A549 (cell line): ENCODE measurements at regions not wholly inside any gene's neighbourhood (a gene's known extent, or its start where the extent isn't known, plus 50 kb on each side); places are given as distances from the start of the nearest gene placed in this dataset.

Experiments used
- MAFK ChIP-seq: fragments of 450-650 bp; IDR thresholded peaks from 2 replicates; pipeline ENCODE4 v1.6.1; 2014; ENCODE audit not compliant: partially characterized antibody
- MYC ChIP-seq: IDR thresholded peaks from 2 replicates; pipeline ENCODE4 v1.6.1; 2012; ENCODE audit warnings: mild to moderate bottlenecking, inconsistent platforms, low read length, improper control_type of control experiment, borderline replicate concordance
- POLR2A ChIP-seq: IDR thresholded peaks from 2 replicates; pipeline ENCODE4 v1.6.1; 2012; ENCODE audit warnings: mild to moderate bottlenecking, low read length
- RAD21 ChIP-seq, 2 experiments: fragments of >200 bp in 1 of 2; sonication (Bioruptor Twin) in 1 of 2; formaldehyde crosslinking in 1 of 2; IDR thresholded peaks in 1 of 2; conservative IDR thresholded peaks in 1 of 2; 2 replicates in 1 of 2; 3 replicates in 1 of 2; pipeline ENCODE4 v1.6.1; 2012 to 2018; ENCODE audit warnings: inconsistent platforms in 1 of 2
- TF ChIP-seq, protein P1 (sequence below): fragments of >200 bp; sonication (Bioruptor Twin); formaldehyde crosslinking; IDR thresholded peaks from 3 replicates; pipeline ENCODE4 v1.5.1; 2016
- TF ChIP-seq, protein P2 (sequence below): fragments of 200-600 bp; sonication (generic); IDR thresholded peaks from 2 replicates; pipeline ENCODE4 v1.6.1; 2016; ENCODE audit warnings: antibody characterized with exemption, mild to moderate bottlenecking, moderate library complexity
- TF ChIP-seq, protein P3 (sequence below): fragments of 150-350 bp; IDR thresholded peaks from 2 replicates; pipeline ENCODE4 v1.6.1; 2014; ENCODE audit warnings: low read depth, mild to moderate bottlenecking, low read length
- TF ChIP-seq, protein P4 (sequence below): IDR thresholded peaks from 2 replicates; pipeline ENCODE4 v1.6.1; 2012

DNA sequence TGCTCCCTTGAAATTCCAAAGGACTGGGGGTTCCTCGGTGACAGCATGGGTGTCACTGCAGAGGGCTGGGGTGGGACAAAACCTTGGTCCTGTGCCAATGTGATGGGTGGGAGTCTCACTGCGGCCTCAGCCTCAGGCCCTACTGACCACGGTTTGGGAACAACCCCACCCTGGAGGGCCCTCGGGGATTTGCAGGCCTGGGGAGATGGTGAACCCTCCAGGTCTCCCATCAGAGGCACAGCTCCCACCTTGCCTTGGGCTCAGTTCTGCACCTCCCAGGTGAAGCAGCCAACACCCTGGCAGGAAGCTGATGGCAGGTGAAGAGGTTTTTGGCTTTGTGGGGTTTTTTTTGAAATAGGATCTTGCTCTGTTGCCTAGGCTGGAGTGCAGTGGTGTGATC is 286.8 kb downstream of the PBX3 start:
- TF ChIP-seq MAFK (no peak), POLR2A (no peak), MYC (no peak), RAD21 (conservative IDR thresholded peaks at IDR 0.05 in 1 of 2, IDR thresholded peaks at IDR 0.05 in 1 of 2) (no peak)
- TF ChIP-seq, protein P1, sequence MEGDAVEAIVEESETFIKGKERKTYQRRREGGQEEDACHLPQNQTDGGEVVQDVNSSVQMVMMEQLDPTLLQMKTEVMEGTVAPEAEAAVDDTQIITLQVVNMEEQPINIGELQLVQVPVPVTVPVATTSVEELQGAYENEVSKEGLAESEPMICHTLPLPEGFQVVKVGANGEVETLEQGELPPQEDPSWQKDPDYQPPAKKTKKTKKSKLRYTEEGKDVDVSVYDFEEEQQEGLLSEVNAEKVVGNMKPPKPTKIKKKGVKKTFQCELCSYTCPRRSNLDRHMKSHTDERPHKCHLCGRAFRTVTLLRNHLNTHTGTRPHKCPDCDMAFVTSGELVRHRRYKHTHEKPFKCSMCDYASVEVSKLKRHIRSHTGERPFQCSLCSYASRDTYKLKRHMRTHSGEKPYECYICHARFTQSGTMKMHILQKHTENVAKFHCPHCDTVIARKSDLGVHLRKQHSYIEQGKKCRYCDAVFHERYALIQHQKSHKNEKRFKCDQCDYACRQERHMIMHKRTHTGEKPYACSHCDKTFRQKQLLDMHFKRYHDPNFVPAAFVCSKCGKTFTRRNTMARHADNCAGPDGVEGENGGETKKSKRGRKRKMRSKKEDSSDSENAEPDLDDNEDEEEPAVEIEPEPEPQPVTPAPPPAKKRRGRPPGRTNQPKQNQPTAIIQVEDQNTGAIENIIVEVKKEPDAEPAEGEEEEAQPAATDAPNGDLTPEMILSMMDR = no peak
- TF ChIP-seq, protein P2, sequence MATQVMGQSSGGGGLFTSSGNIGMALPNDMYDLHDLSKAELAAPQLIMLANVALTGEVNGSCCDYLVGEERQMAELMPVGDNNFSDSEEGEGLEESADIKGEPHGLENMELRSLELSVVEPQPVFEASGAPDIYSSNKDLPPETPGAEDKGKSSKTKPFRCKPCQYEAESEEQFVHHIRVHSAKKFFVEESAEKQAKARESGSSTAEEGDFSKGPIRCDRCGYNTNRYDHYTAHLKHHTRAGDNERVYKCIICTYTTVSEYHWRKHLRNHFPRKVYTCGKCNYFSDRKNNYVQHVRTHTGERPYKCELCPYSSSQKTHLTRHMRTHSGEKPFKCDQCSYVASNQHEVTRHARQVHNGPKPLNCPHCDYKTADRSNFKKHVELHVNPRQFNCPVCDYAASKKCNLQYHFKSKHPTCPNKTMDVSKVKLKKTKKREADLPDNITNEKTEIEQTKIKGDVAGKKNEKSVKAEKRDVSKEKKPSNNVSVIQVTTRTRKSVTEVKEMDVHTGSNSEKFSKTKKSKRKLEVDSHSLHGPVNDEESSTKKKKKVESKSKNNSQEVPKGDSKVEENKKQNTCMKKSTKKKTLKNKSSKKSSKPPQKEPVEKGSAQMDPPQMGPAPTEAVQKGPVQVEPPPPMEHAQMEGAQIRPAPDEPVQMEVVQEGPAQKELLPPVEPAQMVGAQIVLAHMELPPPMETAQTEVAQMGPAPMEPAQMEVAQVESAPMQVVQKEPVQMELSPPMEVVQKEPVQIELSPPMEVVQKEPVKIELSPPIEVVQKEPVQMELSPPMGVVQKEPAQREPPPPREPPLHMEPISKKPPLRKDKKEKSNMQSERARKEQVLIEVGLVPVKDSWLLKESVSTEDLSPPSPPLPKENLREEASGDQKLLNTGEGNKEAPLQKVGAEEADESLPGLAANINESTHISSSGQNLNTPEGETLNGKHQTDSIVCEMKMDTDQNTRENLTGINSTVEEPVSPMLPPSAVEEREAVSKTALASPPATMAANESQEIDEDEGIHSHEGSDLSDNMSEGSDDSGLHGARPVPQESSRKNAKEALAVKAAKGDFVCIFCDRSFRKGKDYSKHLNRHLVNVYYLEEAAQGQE = no peak
- TF ChIP-seq, protein P3, sequence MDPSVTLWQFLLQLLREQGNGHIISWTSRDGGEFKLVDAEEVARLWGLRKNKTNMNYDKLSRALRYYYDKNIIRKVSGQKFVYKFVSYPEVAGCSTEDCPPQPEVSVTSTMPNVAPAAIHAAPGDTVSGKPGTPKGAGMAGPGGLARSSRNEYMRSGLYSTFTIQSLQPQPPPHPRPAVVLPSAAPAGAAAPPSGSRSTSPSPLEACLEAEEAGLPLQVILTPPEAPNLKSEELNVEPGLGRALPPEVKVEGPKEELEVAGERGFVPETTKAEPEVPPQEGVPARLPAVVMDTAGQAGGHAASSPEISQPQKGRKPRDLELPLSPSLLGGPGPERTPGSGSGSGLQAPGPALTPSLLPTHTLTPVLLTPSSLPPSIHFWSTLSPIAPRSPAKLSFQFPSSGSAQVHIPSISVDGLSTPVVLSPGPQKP = no peak
- TF ChIP-seq, protein P4, sequence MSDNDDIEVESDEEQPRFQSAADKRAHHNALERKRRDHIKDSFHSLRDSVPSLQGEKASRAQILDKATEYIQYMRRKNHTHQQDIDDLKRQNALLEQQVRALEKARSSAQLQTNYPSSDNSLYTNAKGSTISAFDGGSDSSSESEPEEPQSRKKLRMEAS = no peak
